IPS-18a (cell line): ENCODE measurements at regions not wholly inside any gene's neighbourhood (a gene's known extent, or its start where the extent isn't known, plus 50 kb on each side); places are given as distances from the start of the nearest gene placed in this dataset.
"Not testable (repeated sequence)": the region's sequence is repeated elsewhere in the genome, so short reads cannot be mapped to it uniquely, and the experiment has no call there.

Experiments used
- H3K27ac ChIP-seq: one replicate; pipeline ENCODE4 v1.5.1; 2013; ENCODE audit warnings: low read length
- H3K27me3 ChIP-seq: one replicate; pipeline ENCODE4 v1.6.1; 2013; ENCODE audit warnings: mild to moderate bottlenecking, low read length; ENCODE audit not compliant: control insufficient read depth, insufficient read depth
- H3K36me3 ChIP-seq: one replicate; pipeline ENCODE4 v1.6.1; 2013; ENCODE audit warnings: low read depth, low read length; ENCODE audit not compliant: control insufficient read depth
- H3K4me1 ChIP-seq: one replicate; pipeline ENCODE4 v1.6.1; 2013; ENCODE audit warnings: low read depth, low read length; ENCODE audit not compliant: control insufficient read depth
- H3K4me3 ChIP-seq: one replicate; pipeline ENCODE4 v1.5.1; 2013; ENCODE audit warnings: low read length
- H3K9ac ChIP-seq: one replicate; pipeline ENCODE4 v1.6.1; 2013; ENCODE audit warnings: mild to moderate bottlenecking, low read length, moderate library complexity
- H3K9me3 ChIP-seq: one replicate; pipeline ENCODE4 v1.6.1; 2013; ENCODE audit warnings: low read depth, low read length; ENCODE audit not compliant: control insufficient read depth

DNA sequence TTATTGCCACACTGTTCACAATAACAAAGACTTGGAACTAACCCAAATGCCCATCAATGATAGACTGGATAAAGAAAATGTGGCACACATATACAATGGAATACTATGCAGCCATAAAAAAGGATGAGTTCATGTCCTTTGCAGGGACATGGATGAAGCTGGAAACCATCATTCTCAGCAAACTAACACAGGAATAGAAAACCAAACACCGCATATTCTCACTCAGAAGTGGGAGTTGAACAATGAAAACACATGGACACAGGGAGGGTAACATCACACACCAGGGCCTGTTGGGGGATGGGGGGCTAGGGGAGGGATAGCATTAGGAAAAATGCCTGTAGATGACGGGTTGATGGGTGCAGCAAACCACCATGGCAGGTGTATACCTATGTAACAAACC lies 76.5 kb upstream of the SLC35F3 start:
- not testable (repeated sequence) for H3K4me1 ChIP-seq, H3K27me3 ChIP-seq, H3K9me3 ChIP-seq, H3K9ac ChIP-seq, H3K27ac ChIP-seq, H3K36me3 ChIP-seq, H3K4me3 ChIP-seq

DNA sequence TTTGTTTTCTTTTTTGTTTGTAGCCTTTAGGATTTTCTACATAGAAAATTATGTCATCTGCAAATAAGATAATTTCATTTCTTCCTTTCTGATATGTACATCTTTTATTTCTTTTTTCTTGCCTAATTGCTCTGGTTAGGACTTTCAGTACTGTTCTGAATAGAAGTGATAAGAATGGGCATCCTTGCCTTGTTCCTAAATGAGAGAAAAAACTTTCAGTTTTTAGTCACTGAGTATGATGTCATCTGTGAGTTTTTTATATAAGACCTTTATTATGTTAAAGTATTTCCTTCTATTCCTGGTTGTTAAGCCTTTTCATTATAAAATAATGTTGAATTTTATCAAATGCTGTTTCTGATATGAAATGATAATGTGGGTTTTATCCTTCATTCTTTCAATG lies 76.0 kb upstream of the SLC35F3 start:
- Histone ChIP-seq H3K36me3 (no peaks in the 10 kb centered on the region), H3K27me3 (no peaks in the 10 kb centered on the region), H3K4me1 (no peaks in the 10 kb centered on the region), H3K9me3 (no peaks in the 10 kb centered on the region), H3K27ac (no peak overlapping the region), H3K9ac (no peak overlapping the region), H3K4me3 (no peak overlapping the region)

DNA sequence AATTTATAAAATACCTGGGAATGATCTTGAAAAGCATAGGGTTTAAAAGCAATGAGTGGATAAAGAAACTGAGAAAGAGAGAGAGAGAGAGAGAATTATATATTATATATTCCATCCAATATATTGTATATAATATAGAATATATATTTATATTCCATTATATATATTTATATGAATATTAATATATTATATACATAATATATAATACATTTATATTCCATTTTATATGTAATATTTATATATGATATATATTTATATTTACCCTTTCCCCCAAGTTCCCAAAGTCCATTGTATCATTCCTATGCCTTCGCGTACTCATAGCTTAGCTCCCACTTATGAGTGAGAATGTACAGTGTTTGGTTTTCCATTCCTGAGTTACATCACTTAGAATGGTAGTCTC lies 69.9 kb upstream of the SLC35F3 start:
- H3K27ac ChIP-seq: no peak overlapping the region
- no peaks in the 10 kb centered on the region for H3K36me3 ChIP-seq
- H3K4me3 ChIP-seq: no peak overlapping the region
- no peaks in the 10 kb centered on the region for H3K9me3 ChIP-seq
- H3K4me1 ChIP-seq: no peaks in the 10 kb centered on the region
- no peak overlapping the region for H3K9ac ChIP-seq
- no peaks in the 10 kb centered on the region for H3K27me3 ChIP-seq

DNA sequence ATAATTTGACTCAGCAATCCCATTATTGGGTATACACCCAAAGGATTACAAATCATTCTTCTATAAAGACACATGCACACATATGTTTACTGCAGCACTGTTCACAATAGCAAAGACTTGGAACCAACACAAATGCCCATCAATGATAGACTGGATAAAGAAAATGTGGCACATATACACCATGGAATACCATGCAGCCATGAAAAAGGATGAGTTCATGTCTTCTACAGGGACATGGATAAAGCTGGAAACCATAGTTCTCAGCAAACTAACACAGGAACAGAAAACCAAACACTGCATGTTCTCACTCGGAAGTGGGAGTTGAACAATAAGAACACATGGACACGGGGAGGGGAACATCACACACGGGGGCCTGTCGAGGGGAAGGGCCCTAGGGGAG lies 66.3 kb upstream of the SLC35F3 start:
- not testable (repeated sequence) for H3K9ac ChIP-seq, H3K4me3 ChIP-seq, H3K36me3 ChIP-seq, H3K4me1 ChIP-seq, H3K27ac ChIP-seq, H3K27me3 ChIP-seq, H3K9me3 ChIP-seq

DNA sequence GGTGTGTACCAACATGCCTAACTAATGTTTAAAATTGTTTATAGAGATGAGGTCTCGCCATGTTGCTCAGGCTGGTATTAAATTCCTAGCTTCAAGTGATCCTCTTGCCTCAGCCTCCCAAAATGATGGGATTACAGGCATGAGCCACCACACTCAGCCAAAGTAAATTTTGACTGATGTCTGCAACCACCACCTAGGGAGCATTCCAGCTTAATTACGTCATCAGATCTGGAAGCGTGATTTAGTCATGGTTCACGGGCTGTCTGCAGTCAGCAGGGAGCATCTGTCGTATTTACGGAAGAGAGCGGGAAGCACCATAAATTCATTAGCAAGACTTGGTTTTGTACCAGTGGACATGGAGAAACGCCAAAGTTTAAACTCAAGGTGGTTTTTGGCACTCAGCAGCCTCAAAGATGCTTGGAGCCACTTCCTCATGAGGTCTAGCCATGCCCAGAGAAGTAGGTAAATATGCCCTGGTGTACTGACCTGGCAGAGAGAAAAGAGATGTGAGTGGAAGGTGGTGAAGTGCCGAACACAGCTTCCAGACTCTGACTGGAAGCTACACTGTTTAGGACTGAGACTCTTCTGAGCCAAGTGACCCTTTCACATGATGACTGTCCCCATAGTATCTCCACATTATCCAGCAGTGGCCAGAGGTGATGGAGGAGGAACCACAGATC lies 60.8 kb upstream of the SLC35F3 start:
- no peak overlapping the region for H3K27ac ChIP-seq
- H3K9me3 ChIP-seq: no peaks in the 10 kb centered on the region
- no peak overlapping the region for H3K9ac ChIP-seq
- H3K36me3 ChIP-seq: no peaks in the 10 kb centered on the region
- no peaks in the 10 kb centered on the region for H3K27me3 ChIP-seq
- no peak overlapping the region for H3K4me3 ChIP-seq
- H3K4me1 ChIP-seq: no peaks in the 10 kb centered on the region

DNA sequence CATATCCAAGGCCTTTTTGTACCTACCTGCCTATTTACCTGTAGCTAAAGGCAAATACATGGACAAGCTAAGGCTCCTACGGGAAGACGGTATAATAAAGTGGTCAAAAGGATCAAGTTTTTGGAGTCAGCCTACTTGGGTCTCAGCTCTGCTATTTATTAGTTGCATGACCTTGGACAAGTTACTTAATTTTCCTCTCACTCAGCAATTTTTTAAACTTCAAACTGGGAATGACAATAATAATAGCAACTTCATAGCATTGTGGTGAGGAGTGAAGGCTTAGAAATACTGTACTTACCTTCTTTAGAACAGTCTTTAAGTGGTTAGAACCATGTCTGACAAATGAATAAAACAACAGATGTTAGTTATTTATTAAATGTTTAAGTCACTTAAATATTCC lies 60.2 kb upstream of the SLC35F3 start:
- H3K4me3 ChIP-seq: no peak overlapping the region
- no peak overlapping the region for H3K9ac ChIP-seq
- no peaks in the 10 kb centered on the region for H3K27me3 ChIP-seq
- H3K36me3 ChIP-seq: no peaks in the 10 kb centered on the region
- H3K27ac ChIP-seq: no peak overlapping the region
- no peaks in the 10 kb centered on the region for H3K4me1 ChIP-seq
- H3K9me3 ChIP-seq: no peaks in the 10 kb centered on the region

DNA sequence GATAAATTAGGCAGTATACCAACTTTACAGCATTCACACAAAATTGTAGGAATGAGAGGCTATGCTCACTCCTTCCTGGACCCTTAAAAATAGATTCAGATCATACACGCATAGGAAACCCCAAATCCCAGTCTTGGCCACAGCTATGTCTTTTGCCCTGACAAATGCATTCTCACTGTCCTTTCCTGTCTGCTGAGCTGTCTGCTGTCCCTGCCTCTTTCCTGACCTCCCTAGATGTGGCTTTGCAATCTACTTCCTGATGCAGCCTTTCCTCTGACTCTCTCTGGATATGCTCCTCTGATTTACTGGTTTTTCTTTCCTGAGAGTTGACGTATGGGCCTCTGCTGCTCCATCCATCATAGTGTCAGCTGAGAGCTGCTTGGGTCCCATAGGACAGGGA lies 59.8 kb upstream of the SLC35F3 start:
- no peaks in the 10 kb centered on the region for H3K9me3 ChIP-seq
- H3K4me1 ChIP-seq: no peaks in the 10 kb centered on the region
- no peaks in the 10 kb centered on the region for H3K36me3 ChIP-seq
- H3K9ac ChIP-seq: no peak overlapping the region
- no peaks in the 10 kb centered on the region for H3K27me3 ChIP-seq
- no peak overlapping the region for H3K27ac ChIP-seq
- no peak overlapping the region for H3K4me3 ChIP-seq
